ENCODE measurements at regions not wholly inside any gene's neighbourhood (a gene's known extent, or its start where the extent isn't known, plus 50 kb on each side); places are given as distances from the start of the nearest gene placed in this dataset.

DNA sequence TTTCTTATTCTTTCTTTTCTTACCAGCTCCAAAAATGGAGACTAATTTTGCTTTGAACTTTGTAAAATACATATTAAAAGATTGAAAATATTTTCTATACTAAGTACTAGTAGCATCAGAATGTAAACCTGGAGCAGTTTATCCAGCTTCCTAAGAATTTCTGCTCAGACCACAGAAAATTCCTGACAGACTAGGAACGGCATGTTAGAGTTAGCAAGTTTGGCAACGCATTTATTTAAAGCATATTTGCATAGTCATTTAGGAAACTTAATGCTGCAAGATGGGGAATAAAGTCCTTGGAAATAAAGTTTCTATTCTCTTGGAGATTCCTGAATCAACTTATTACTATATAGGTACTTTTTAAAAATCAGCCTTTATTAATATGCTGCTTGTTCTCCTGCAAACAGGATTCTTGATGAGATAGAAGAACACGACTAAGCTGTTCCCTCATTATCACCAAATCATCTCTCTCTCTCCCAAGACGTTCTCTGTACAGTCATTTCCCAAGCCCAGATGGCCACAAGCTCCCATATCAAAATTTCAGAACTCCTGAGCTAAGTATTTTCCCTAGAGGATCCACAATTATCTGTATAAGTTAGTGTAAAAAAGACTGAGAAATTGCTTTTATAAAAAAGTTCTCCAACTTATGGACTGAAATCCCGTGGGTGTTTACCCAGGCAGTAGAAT lies 305.8 kb upstream of the NEBL start:
- H3K36me3 ChIP-seq (ENCODE audit: control insufficient read depth, insufficient read depth, low read length): no peaks in the 10 kb centered on the region
- no peak overlapping the region for H3K4me3 ChIP-seq (ENCODE audit: low read depth in 2 of 2, low read length in 2 of 2)
- H3K27ac ChIP-seq (ENCODE audit: low read length): no peak overlapping the region
- ChIA-PET CTCF (no interaction called here), POLR2A (no interaction called here)
- ATAC-seq: no peak
- H3K27me3 ChIP-seq (ENCODE audit: control insufficient read depth, insufficient read depth, low read length): no peaks in the 10 kb centered on the region
- in situ Hi-C loops (cut with HindIII; ENCODE audit: low pct_unique_long_range_greater_than_20kb, low sequenced_read_pairs): no loop called here
- intact Hi-C loops (cut with micrococcal nuclease; ENCODE audit: unreplicated experiment): no loop called here
- BruUV-seq (replicated peaks): no TSS peak
- H3K9me3 ChIP-seq (ENCODE audit: control insufficient read depth, insufficient read depth, low read depth, low read length): no peaks in the 10 kb centered on the region
- TF ChIP-seq POLR2AphosphoS5 (IDR thresholded peaks at IDR 0.05; ENCODE audit: low read depth, low read length) (no peak), SIN3A (IDR thresholded peaks at IDR 0.05; ENCODE audit: borderline replicate concordance, insufficient read depth, low read depth, low read length) (no peak), TCF7L2 (IDR thresholded peaks at IDR 0.05; ENCODE audit: low read depth, low read length) (no peak)
- TF ChIP-seq, protein P1, sequence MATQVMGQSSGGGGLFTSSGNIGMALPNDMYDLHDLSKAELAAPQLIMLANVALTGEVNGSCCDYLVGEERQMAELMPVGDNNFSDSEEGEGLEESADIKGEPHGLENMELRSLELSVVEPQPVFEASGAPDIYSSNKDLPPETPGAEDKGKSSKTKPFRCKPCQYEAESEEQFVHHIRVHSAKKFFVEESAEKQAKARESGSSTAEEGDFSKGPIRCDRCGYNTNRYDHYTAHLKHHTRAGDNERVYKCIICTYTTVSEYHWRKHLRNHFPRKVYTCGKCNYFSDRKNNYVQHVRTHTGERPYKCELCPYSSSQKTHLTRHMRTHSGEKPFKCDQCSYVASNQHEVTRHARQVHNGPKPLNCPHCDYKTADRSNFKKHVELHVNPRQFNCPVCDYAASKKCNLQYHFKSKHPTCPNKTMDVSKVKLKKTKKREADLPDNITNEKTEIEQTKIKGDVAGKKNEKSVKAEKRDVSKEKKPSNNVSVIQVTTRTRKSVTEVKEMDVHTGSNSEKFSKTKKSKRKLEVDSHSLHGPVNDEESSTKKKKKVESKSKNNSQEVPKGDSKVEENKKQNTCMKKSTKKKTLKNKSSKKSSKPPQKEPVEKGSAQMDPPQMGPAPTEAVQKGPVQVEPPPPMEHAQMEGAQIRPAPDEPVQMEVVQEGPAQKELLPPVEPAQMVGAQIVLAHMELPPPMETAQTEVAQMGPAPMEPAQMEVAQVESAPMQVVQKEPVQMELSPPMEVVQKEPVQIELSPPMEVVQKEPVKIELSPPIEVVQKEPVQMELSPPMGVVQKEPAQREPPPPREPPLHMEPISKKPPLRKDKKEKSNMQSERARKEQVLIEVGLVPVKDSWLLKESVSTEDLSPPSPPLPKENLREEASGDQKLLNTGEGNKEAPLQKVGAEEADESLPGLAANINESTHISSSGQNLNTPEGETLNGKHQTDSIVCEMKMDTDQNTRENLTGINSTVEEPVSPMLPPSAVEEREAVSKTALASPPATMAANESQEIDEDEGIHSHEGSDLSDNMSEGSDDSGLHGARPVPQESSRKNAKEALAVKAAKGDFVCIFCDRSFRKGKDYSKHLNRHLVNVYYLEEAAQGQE (IDR thresholded peaks at IDR 0.05; ENCODE audit: insufficient read depth in 1 of 2, low read depth in 2 of 2, low read length in 1 of 2): no peak
- TF ChIP-seq, protein P2, sequence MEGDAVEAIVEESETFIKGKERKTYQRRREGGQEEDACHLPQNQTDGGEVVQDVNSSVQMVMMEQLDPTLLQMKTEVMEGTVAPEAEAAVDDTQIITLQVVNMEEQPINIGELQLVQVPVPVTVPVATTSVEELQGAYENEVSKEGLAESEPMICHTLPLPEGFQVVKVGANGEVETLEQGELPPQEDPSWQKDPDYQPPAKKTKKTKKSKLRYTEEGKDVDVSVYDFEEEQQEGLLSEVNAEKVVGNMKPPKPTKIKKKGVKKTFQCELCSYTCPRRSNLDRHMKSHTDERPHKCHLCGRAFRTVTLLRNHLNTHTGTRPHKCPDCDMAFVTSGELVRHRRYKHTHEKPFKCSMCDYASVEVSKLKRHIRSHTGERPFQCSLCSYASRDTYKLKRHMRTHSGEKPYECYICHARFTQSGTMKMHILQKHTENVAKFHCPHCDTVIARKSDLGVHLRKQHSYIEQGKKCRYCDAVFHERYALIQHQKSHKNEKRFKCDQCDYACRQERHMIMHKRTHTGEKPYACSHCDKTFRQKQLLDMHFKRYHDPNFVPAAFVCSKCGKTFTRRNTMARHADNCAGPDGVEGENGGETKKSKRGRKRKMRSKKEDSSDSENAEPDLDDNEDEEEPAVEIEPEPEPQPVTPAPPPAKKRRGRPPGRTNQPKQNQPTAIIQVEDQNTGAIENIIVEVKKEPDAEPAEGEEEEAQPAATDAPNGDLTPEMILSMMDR (IDR thresholded peaks at IDR 0.05): no peak
- no peaks in the 10 kb centered on the region; the same call in 1 of the 2 replicates for H3K4me1 ChIP-seq (ENCODE audit: control insufficient read depth, insufficient read depth, low read length)
- DNase-seq (ENCODE audit: low read depth, low spot score): no peak

DNA sequence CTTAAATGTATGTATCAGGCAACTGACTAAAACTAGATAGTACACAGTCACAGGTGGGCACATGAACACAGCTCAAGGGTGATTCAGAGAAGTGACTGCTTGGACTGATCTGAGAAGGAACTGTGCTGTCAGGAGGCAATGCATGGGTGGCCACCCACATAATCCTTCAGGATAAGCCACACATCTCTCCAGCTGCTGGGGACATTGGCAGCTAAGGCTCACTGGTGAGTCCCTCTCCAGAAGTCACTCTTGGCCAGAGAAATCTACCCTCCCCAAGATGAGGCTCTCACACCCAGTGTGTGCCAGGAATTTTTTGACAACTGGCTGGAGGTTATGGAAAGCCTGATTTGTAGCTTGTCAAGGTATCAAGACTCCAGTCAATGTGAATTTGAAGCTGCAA lies 302.4 kb upstream of the NEBL start:
- BruUV-seq (replicated peaks): no TSS peak
- H3K36me3 ChIP-seq (ENCODE audit: control insufficient read depth, insufficient read depth, low read length): no peaks in the 10 kb centered on the region
- ChIA-PET POLR2A (no interaction called here), CTCF (no interaction called here)
- DNase-seq (ENCODE audit: low read depth, low spot score) (no peak), ATAC-seq (no peak)
- intact Hi-C loops (cut with micrococcal nuclease; ENCODE audit: unreplicated experiment): no loop called here
- H3K9me3 ChIP-seq (ENCODE audit: control insufficient read depth, insufficient read depth, low read depth, low read length): no peaks in the 10 kb centered on the region
- H3K4me1 ChIP-seq (ENCODE audit: control insufficient read depth, insufficient read depth, low read length): no peaks in the 10 kb centered on the region; the same call in 1 of the 2 replicates
- in situ Hi-C loops (cut with HindIII; ENCODE audit: low pct_unique_long_range_greater_than_20kb, low sequenced_read_pairs): no loop called here
- H3K27ac ChIP-seq (ENCODE audit: low read length): no peak overlapping the region
- TF ChIP-seq SIN3A (IDR thresholded peaks at IDR 0.05; ENCODE audit: borderline replicate concordance, insufficient read depth, low read depth, low read length) (no peak), TCF7L2 (IDR thresholded peaks at IDR 0.05; ENCODE audit: low read depth, low read length) (no peak), POLR2AphosphoS5 (IDR thresholded peaks at IDR 0.05; ENCODE audit: low read depth, low read length) (no peak)
- TF ChIP-seq, protein P1 (IDR thresholded peaks at IDR 0.05; ENCODE audit: insufficient read depth in 1 of 2, low read depth in 2 of 2, low read length in 1 of 2): no peak
- TF ChIP-seq, protein P2 (IDR thresholded peaks at IDR 0.05): no peak
- no peaks in the 10 kb centered on the region for H3K27me3 ChIP-seq (ENCODE audit: control insufficient read depth, insufficient read depth, low read length)
- H3K4me3 ChIP-seq (ENCODE audit: low read depth in 2 of 2, low read length in 2 of 2): no peak overlapping the region
